Loucy (cell line): ENCODE measurements at regions not wholly inside any gene's neighbourhood (a gene's known extent, or its start where the extent isn't known, plus 50 kb on each side); places are given as distances from the start of the nearest gene placed in this dataset.

Source experiments
- CTCF ChIP-seq: fragments of 200-600 bp; sonication (generic); conservative IDR thresholded peaks from 2 replicates; pipeline ENCODE4 v1.5.1; 2014; ENCODE audit warnings: mild to moderate bottlenecking, antibody characterized with exemption, low read length
- EZH2phosphoT487 ChIP-seq: fragments of 200-600 bp; IDR thresholded peaks from 2 replicates; pipeline ENCODE4 v1.6.1; 2018; ENCODE audit warnings: antibody characterized with exemption, mild to moderate bottlenecking, moderate library complexity, borderline replicate concordance

GRCh38 chr4:133799717-133800315, 401.8 kb downstream of the PABPC4L start:
- no peak for TF ChIP-seq CTCF
- no peak for TF ChIP-seq EZH2phosphoT487
